WTC11 (cell line): ENCODE measurements at regions not wholly inside any gene's neighbourhood (a gene's known extent, or its start where the extent isn't known, plus 50 kb on each side); places are given as distances from the start of the nearest gene placed in this dataset.

Experiments
- ATAC-seq: fragments of 200-7000 bp; cut with Tn5 transposase; 2 replicates; pipeline ENCODE4 v1.10.0; 2021; ENCODE audit warnings: mild to moderate bottlenecking, moderate library complexity
- CTCF ChIA-PET: fragments of 300-600 bp; sonication (Branson Sonifier 250); formaldehyde crosslinking; loops from one replicate; lab custom pipeline; 2021; ENCODE audit warnings: antibody characterized with exemption; lab: Charles Lee
- POLR2A ChIA-PET: fragments of 350-600 bp; sonication (Branson Sonifier 250); formaldehyde crosslinking; loops from one replicate; lab custom pipeline; 2021; ENCODE audit warnings: antibody characterized with exemption; lab: Charles Lee
- DNase-seq: peaks from one replicate; pipeline ENCODE4 v3.0.0; 2021; ENCODE audit warnings: low spot score
- H3K27ac Mint-ChIP-seq: 2 replicates; pipeline ENCODE4 v1.8.0; 2021; ENCODE audit warnings: mixed read lengths
- H3K27me3 Mint-ChIP-seq: 2 replicates; pipeline ENCODE4 v1.8.0; 2021; ENCODE audit warnings: low read depth, mild to moderate bottlenecking, moderate library complexity, mixed read lengths
- H3K36me3 Mint-ChIP-seq: 2 replicates; pipeline ENCODE4 v1.8.0; 2021; ENCODE audit warnings: mixed read lengths
- H3K4me1 Mint-ChIP-seq: 2 replicates; pipeline ENCODE4 v1.8.0; 2022; ENCODE audit warnings: mixed read lengths
- H3K4me3 Mint-ChIP-seq: 2 replicates; pipeline ENCODE4 v1.8.0; 2021; ENCODE audit warnings: mild to moderate bottlenecking, moderate library complexity, mixed read lengths
- H3K9me3 Mint-ChIP-seq: 2 replicates; pipeline ENCODE4 v1.8.0; 2021; ENCODE audit warnings: mixed read lengths
- ATF1 ChIP-seq: sonication (generic); formaldehyde crosslinking; IDR thresholded peaks from 2 replicates; pipeline ENCODE4 v1.8.1; 2023; ENCODE audit warnings: mild to moderate bottlenecking, moderate library complexity, missing genetic modification reagents
- FOXP1 ChIP-seq: sonication (generic); formaldehyde crosslinking; IDR thresholded peaks from 2 replicates; pipeline ENCODE4 v1.8.0; 2022; ENCODE audit warnings: missing genetic modification reagents, mild to moderate bottlenecking, moderate library complexity, borderline replicate concordance
- MYBL2 ChIP-seq: sonication (generic); formaldehyde crosslinking; IDR thresholded peaks from 2 replicates; pipeline ENCODE4 v1.8.1; 2023; ENCODE audit warnings: mild to moderate bottlenecking, moderate library complexity, missing genetic modification reagents
- NFYB ChIP-seq: sonication (generic); formaldehyde crosslinking; conservative IDR thresholded peaks from 2 replicates; pipeline ENCODE4 v1.8.0; 2022; ENCODE audit warnings: low read depth, missing genetic modification reagents
- NR3C1 ChIP-seq: sonication (generic); formaldehyde crosslinking; conservative IDR thresholded peaks from 2 replicates; pipeline ENCODE4 v1.8.1; 2023; ENCODE audit warnings: low read depth, mild to moderate bottlenecking, missing genetic modification reagents
- RELA ChIP-seq: sonication (generic); formaldehyde crosslinking; IDR thresholded peaks from 2 replicates; pipeline ENCODE4 v1.8.1; 2022; ENCODE audit warnings: missing genetic modification reagents, mild to moderate bottlenecking, borderline replicate concordance
- SMAD3 ChIP-seq: sonication (generic); formaldehyde crosslinking; IDR thresholded peaks from 2 replicates; pipeline ENCODE4 v1.8.0; 2022; ENCODE audit warnings: missing genetic modification reagents, mild to moderate bottlenecking, borderline replicate concordance
- SMAD4 ChIP-seq: sonication (generic); formaldehyde crosslinking; IDR thresholded peaks from 2 replicates; pipeline ENCODE4 v1.8.0; 2022; ENCODE audit warnings: mild to moderate bottlenecking, missing genetic modification reagents
- SP1 ChIP-seq: sonication (generic); formaldehyde crosslinking; conservative IDR thresholded peaks from 2 replicates; pipeline ENCODE4 v1.8.1; 2022; ENCODE audit warnings: missing genetic modification reagents
- TEAD1 ChIP-seq: sonication (generic); formaldehyde crosslinking; IDR thresholded peaks from 2 replicates; pipeline ENCODE4 v1.8.0; 2022; ENCODE audit warnings: mild to moderate bottlenecking, missing genetic modification reagents
- TEAD4 ChIP-seq: sonication (generic); formaldehyde crosslinking; IDR thresholded peaks from 2 replicates; pipeline ENCODE4 v1.8.0; 2022; ENCODE audit warnings: mild to moderate bottlenecking, missing genetic modification reagents
- ZNF121 ChIP-seq: sonication (generic); formaldehyde crosslinking; IDR thresholded peaks from 2 replicates; pipeline ENCODE4 v1.8.0; 2023; ENCODE audit warnings: missing genetic modification reagents
- ZNF138 ChIP-seq: sonication (generic); formaldehyde crosslinking; conservative IDR thresholded peaks from 2 replicates; pipeline ENCODE4 v1.8.1; 2022; ENCODE audit warnings: mild to moderate bottlenecking, moderate library complexity, missing genetic modification reagents
- ZNF219 ChIP-seq: sonication (generic); formaldehyde crosslinking; IDR thresholded peaks from 2 replicates; pipeline ENCODE4 v1.8.0; 2023; ENCODE audit warnings: missing genetic modification reagents, mild to moderate bottlenecking, borderline replicate concordance
- ZNF232 ChIP-seq: sonication (generic); formaldehyde crosslinking; IDR thresholded peaks from 2 replicates; pipeline ENCODE4 v1.8.0; 2022; ENCODE audit warnings: mild to moderate bottlenecking, missing genetic modification reagents
- ZNF317 ChIP-seq: sonication (generic); formaldehyde crosslinking; IDR thresholded peaks from 2 replicates; pipeline ENCODE4 v1.8.1; 2023; ENCODE audit warnings: low read depth, mild to moderate bottlenecking, moderate library complexity, missing genetic modification reagents, borderline replicate concordance
- ZNF396 ChIP-seq: fragments of 250-450 bp; sonication (Bioruptor Pico); IDR thresholded peaks from 2 replicates; pipeline ENCODE4 v1.8.0; 2021; ENCODE audit warnings: mild to moderate bottlenecking, moderate library complexity, borderline replicate concordance
- ZNF423 ChIP-seq: fragments of 250-450 bp; sonication (Bioruptor Pico); IDR thresholded peaks from 2 replicates; pipeline ENCODE4 v2.1.2; 2022; ENCODE audit warnings: mild to moderate bottlenecking, moderate library complexity
- TF ChIP-seq, protein P1 (sequence below): sonication (generic); formaldehyde crosslinking; IDR thresholded peaks from 2 replicates; pipeline ENCODE4 v1.8.1; 2023; ENCODE audit warnings: mild to moderate bottlenecking, missing genetic modification reagents, borderline replicate concordance
- TF ChIP-seq, protein P2 (sequence below): sonication (generic); formaldehyde crosslinking; IDR thresholded peaks from 2 replicates; pipeline ENCODE4 v1.8.0; 2022; ENCODE audit warnings: mild to moderate bottlenecking, missing genetic modification reagents
- TF ChIP-seq, protein P3 (sequence below): fragments of 250-450 bp; sonication (Bioruptor Pico); IDR thresholded peaks from 2 replicates; pipeline ENCODE4 v1.8.0; 2021; ENCODE audit warnings: mild to moderate bottlenecking
- TF ChIP-seq, protein P4 (sequence below): fragments of 250-450 bp; sonication (Bioruptor Pico); IDR thresholded peaks from 2 replicates; pipeline ENCODE4 v1.9.0; 2021; ENCODE audit warnings: mild to moderate bottlenecking
- TF ChIP-seq, protein P5 (sequence below): sonication (generic); formaldehyde crosslinking; IDR thresholded peaks from 2 replicates; pipeline ENCODE4 v1.8.1; 2023; ENCODE audit warnings: mild to moderate bottlenecking, missing genetic modification reagents, moderate library complexity
- TF ChIP-seq, protein P6 (sequence below): sonication (generic); formaldehyde crosslinking; IDR thresholded peaks from 2 replicates; pipeline ENCODE4 v1.8.1; 2023; ENCODE audit warnings: mild to moderate bottlenecking, missing genetic modification reagents

DNA sequence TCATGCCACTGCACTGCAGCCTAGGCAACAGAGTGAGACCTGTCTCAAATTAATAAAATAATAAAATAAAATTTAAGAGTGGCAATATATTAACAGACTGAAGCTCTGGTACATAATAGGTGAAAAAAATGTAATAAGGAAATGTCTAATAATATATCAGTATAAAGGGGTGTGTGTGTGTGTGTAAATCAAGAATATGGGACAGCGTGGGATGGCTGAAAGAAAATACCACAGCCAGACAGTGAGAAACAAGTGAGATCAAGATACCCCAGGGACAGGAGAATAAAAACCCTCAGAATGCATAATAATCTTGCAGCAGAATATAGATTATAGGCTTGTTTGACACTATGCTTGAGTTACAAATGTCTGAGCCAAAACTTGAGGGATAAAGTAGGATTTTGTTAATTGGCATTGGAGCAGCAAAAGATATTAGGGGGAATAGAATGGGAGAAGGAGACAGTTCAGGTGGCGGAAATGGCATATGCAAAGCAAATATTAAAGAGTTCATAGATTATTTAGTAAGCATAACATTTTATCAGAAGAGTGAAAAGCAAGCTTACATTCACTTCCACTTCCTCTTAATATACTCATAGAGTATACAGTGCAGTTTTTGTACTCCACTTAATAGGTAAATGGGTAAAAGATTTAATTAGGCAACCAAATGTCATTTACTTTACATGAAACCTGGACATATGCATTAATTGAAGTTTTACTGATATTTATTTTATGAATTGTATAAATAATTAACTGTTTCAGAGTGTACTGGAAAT, 398.5 kb upstream of the GJE1 start:
- Mint-ChIP-seq H3K4me1 (peaks cover 7% of the 10 kb centered on the region), H3K36me3 (no peaks in the 10 kb centered on the region), H3K9me3 (no peaks in the 10 kb centered on the region), H3K27me3 (no peaks in the 10 kb centered on the region), H3K4me3 (no peak overlapping the region), H3K27ac (no peak overlapping the region)
- no peak for TF ChIP-seq ZNF317 (CRISPR knock-in tag)
- TF ChIP-seq ATF1 (CRISPR knock-in tag): no peak
- TF ChIP-seq, protein P1, sequence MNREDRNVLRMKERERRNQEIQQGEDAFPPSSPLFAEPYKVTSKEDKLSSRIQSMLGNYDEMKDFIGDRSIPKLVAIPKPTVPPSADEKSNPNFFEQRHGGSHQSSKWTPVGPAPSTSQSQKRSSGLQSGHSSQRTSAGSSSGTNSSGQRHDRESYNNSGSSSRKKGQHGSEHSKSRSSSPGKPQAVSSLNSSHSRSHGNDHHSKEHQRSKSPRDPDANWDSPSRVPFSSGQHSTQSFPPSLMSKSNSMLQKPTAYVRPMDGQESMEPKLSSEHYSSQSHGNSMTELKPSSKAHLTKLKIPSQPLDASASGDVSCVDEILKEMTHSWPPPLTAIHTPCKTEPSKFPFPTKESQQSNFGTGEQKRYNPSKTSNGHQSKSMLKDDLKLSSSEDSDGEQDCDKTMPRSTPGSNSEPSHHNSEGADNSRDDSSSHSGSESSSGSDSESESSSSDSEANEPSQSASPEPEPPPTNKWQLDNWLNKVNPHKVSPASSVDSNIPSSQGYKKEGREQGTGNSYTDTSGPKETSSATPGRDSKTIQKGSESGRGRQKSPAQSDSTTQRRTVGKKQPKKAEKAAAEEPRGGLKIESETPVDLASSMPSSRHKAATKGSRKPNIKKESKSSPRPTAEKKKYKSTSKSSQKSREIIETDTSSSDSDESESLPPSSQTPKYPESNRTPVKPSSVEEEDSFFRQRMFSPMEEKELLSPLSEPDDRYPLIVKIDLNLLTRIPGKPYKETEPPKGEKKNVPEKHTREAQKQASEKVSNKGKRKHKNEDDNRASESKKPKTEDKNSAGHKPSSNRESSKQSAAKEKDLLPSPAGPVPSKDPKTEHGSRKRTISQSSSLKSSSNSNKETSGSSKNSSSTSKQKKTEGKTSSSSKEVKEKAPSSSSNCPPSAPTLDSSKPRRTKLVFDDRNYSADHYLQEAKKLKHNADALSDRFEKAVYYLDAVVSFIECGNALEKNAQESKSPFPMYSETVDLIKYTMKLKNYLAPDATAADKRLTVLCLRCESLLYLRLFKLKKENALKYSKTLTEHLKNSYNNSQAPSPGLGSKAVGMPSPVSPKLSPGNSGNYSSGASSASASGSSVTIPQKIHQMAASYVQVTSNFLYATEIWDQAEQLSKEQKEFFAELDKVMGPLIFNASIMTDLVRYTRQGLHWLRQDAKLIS (CRISPR knock-in tag): no peak
- no peak for TF ChIP-seq FOXP1 (CRISPR knock-in tag)
- TF ChIP-seq ZNF121: no peak
- no peak for TF ChIP-seq ZNF396 (CRISPR knock-in tag)
- no peak for TF ChIP-seq MYBL2 (CRISPR knock-in tag)
- TF ChIP-seq NR3C1 (CRISPR knock-in tag): no peak
- TF ChIP-seq, protein P2, sequence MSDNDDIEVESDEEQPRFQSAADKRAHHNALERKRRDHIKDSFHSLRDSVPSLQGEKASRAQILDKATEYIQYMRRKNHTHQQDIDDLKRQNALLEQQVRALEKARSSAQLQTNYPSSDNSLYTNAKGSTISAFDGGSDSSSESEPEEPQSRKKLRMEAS: no peak
- TF ChIP-seq TEAD1: no peak
- TF ChIP-seq TEAD4 (CRISPR knock-in tag): no peak
- ChIA-PET CTCF (no interaction called here), POLR2A (no interaction called here)
- DNase-seq (no peak), ATAC-seq (no peak)

DNA sequence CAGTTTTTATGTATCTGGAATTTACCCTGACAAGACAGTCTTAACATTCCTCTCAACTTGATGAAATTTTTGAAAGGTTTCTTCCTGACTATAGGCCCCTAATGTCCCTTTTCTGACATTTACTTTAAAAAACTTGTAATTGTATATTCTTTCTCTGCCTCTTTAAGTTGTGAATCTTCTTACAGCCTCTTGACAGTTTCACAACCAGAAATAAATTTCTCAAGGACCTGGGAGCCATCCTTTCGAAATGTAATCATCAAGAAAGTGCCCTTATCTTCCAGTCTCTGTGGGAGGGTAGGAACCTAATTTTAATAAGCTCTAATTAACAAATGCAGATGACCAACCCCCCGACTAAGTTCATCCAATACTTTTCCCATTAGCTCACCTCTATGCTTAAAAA, 403.6 kb upstream of the GJE1 start:
- H3K9me3 Mint-ChIP-seq: no peaks in the 10 kb centered on the region
- no peaks in the 10 kb centered on the region for H3K36me3 Mint-ChIP-seq
- peaks cover 27% of the 10 kb centered on the region for H3K4me1 Mint-ChIP-seq
- ChIA-PET POLR2A (no interaction called here), CTCF (no interaction called here)
- H3K27ac Mint-ChIP-seq: no peak overlapping the region; the same call in 1 of the 2 replicates
- H3K4me3 Mint-ChIP-seq: no peak overlapping the region
- no peak for DNase-seq
- no peak for ATAC-seq
- H3K27me3 Mint-ChIP-seq: no peaks in the 10 kb centered on the region
- TF ChIP-seq, protein P3, sequence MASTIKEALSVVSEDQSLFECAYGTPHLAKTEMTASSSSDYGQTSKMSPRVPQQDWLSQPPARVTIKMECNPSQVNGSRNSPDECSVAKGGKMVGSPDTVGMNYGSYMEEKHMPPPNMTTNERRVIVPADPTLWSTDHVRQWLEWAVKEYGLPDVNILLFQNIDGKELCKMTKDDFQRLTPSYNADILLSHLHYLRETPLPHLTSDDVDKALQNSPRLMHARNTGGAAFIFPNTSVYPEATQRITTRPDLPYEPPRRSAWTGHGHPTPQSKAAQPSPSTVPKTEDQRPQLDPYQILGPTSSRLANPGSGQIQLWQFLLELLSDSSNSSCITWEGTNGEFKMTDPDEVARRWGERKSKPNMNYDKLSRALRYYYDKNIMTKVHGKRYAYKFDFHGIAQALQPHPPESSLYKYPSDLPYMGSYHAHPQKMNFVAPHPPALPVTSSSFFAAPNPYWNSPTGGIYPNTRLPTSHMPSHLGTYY: no peak
- TF ChIP-seq, protein P4, sequence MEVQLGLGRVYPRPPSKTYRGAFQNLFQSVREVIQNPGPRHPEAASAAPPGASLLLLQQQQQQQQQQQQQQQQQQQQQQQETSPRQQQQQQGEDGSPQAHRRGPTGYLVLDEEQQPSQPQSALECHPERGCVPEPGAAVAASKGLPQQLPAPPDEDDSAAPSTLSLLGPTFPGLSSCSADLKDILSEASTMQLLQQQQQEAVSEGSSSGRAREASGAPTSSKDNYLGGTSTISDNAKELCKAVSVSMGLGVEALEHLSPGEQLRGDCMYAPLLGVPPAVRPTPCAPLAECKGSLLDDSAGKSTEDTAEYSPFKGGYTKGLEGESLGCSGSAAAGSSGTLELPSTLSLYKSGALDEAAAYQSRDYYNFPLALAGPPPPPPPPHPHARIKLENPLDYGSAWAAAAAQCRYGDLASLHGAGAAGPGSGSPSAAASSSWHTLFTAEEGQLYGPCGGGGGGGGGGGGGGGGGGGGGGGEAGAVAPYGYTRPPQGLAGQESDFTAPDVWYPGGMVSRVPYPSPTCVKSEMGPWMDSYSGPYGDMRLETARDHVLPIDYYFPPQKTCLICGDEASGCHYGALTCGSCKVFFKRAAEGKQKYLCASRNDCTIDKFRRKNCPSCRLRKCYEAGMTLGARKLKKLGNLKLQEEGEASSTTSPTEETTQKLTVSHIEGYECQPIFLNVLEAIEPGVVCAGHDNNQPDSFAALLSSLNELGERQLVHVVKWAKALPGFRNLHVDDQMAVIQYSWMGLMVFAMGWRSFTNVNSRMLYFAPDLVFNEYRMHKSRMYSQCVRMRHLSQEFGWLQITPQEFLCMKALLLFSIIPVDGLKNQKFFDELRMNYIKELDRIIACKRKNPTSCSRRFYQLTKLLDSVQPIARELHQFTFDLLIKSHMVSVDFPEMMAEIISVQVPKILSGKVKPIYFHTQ (CRISPR knock-in tag): no peak
- TF ChIP-seq SP1 (CRISPR knock-in tag) (no peak), ZNF138 (CRISPR knock-in tag) (no peak), SMAD4 (no peak), ZNF232 (CRISPR knock-in tag) (no peak), ZNF423 (CRISPR knock-in tag) (no peak), ZNF317 (CRISPR knock-in tag) (no peak), RELA (CRISPR knock-in tag) (no peak), NFYB (CRISPR knock-in tag) (no peak), ZNF219 (CRISPR knock-in tag) (no peak), MYBL2 (CRISPR knock-in tag) (no peak), SMAD3 (no peak)
- TF ChIP-seq, protein P5, sequence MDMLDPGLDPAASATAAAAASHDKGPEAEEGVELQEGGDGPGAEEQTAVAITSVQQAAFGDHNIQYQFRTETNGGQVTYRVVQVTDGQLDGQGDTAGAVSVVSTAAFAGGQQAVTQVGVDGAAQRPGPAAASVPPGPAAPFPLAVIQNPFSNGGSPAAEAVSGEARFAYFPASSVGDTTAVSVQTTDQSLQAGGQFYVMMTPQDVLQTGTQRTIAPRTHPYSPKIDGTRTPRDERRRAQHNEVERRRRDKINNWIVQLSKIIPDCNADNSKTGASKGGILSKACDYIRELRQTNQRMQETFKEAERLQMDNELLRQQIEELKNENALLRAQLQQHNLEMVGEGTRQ (CRISPR knock-in tag): no peak
- TF ChIP-seq, protein P6, sequence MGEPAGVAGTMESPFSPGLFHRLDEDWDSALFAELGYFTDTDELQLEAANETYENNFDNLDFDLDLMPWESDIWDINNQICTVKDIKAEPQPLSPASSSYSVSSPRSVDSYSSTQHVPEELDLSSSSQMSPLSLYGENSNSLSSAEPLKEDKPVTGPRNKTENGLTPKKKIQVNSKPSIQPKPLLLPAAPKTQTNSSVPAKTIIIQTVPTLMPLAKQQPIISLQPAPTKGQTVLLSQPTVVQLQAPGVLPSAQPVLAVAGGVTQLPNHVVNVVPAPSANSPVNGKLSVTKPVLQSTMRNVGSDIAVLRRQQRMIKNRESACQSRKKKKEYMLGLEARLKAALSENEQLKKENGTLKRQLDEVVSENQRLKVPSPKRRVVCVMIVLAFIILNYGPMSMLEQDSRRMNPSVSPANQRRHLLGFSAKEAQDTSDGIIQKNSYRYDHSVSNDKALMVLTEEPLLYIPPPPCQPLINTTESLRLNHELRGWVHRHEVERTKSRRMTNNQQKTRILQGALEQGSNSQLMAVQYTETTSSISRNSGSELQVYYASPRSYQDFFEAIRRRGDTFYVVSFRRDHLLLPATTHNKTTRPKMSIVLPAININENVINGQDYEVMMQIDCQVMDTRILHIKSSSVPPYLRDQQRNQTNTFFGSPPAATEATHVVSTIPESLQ (CRISPR knock-in tag): no peak
